ENCODE measurements at regions not wholly inside any gene's neighbourhood (a gene's known extent, or its start where the extent isn't known, plus 50 kb on each side); places are given as distances from the start of the nearest gene placed in this dataset.

DNA sequence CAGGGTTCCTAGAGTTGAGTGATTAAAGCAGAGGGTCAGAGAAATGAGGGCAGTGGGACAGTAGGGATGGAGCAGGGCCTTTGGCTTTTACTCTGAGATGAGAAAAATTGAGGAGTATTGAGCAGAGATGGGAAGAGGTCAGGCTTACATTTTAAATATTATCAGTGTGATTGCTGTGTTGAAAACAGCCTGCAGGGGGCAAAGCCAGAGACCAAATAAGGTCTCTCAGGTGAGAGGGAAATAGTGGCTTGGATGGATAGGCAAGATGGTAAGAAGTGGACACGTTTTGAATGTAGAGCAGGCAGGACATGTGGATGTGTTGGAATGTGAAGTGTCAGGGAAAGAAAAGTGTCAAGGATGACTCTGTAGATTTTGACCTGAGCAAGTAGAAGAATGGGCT is 105.0 kb upstream of the MAP3K7 start:
- TF ChIP-seq, protein P1, sequence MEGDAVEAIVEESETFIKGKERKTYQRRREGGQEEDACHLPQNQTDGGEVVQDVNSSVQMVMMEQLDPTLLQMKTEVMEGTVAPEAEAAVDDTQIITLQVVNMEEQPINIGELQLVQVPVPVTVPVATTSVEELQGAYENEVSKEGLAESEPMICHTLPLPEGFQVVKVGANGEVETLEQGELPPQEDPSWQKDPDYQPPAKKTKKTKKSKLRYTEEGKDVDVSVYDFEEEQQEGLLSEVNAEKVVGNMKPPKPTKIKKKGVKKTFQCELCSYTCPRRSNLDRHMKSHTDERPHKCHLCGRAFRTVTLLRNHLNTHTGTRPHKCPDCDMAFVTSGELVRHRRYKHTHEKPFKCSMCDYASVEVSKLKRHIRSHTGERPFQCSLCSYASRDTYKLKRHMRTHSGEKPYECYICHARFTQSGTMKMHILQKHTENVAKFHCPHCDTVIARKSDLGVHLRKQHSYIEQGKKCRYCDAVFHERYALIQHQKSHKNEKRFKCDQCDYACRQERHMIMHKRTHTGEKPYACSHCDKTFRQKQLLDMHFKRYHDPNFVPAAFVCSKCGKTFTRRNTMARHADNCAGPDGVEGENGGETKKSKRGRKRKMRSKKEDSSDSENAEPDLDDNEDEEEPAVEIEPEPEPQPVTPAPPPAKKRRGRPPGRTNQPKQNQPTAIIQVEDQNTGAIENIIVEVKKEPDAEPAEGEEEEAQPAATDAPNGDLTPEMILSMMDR (IDR thresholded peaks at IDR 0.05), result no peak
- DNase-seq (ENCODE audit: low spot score), result no peak
- ATAC-seq (ENCODE audit: low FRiP score), result no peak

DNA sequence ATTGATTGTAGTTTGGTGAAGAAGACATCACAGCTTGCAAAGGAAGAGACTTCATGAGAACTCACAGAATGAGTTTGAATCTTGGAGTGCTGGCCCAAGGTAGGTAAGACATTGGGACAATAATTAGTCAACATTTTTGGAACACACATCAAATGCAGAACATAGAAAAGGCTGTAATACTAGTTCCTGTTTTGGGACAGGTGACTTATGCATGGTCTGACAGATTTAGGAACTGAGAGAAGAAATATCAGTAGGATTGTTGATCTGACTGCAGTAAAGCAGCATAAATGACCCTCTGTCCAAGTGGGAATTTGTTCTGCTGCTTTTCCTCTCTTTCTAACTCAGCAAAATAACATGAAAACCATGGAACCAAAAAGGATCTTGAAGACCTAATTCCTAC is 102.3 kb upstream of the MAP3K7 start:
- ATAC-seq (ENCODE audit: low FRiP score), result no peak
- TF ChIP-seq, protein P1 (IDR thresholded peaks at IDR 0.05), result no peak
- no peak for DNase-seq (ENCODE audit: low spot score)

GRCh38 chr6:90687775-90688380 is 101.0 kb upstream of the MAP3K7 start:
- TF ChIP-seq, protein P1 (IDR thresholded peaks at IDR 0.05), result no peak
- DNase-seq (ENCODE audit: low spot score) (no peak), ATAC-seq (ENCODE audit: low FRiP score) (no peak)

DNA sequence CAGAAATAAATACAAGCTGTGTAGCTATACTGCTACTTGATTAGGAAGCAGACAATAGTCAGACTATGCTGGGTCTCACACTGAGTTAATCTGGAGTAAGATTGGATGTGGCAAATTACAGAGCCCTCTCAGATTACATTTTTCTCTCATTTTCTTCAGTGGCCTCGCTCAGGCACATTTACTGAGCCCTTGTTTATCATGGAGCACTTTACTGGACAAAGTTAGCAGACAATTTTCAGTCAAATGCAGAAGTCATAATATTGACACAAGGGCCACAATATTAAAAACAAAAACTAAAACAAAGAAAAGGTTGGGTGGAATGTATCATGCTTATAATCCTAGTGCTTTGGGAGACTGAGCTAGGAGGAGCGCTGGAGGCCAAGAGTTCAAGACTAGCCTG is 95.0 kb upstream of the MAP3K7 start:
- DNase-seq (ENCODE audit: low spot score), result no peak
- ATAC-seq (ENCODE audit: low FRiP score), result no peak
- TF ChIP-seq, protein P1 (IDR thresholded peaks at IDR 0.05), result no peak

GRCh38 chr6:90678049-90678779 is 91.3 kb upstream of the MAP3K7 start:
- ATAC-seq (ENCODE audit: low FRiP score) (no peak), DNase-seq (ENCODE audit: low spot score) (no peak)
- TF ChIP-seq, protein P1 (IDR thresholded peaks at IDR 0.05), result no peak

- DNase-seq (ENCODE audit: low spot score) (no peak), ATAC-seq (ENCODE audit: low FRiP score) (no peak)
- TF ChIP-seq, protein P1 (IDR thresholded peaks at IDR 0.05), result no peak
Measured at GRCh38 chr6:90677440-90677839, 90.6 kb upstream of the MAP3K7 start.
